ENCODE measurements at regions not wholly inside any gene's neighbourhood (a gene's known extent, or its start where the extent isn't known, plus 50 kb on each side); places are given as distances from the start of the nearest gene placed in this dataset.

GRCh38 chr10:128487517-128487916, 361.3 kb upstream of the MKI67 start:
- Histone ChIP-seq H3K4me1 (ENCODE audit: insufficient read depth, low read length) (no peaks in the 10 kb centered on the region), H3K27me3 (ENCODE audit: control insufficient read depth in 1 of 2, insufficient read depth in 2 of 2, low read length in 2 of 2) (no peaks in the 10 kb centered on the region), H3K36me3 (ENCODE audit: insufficient read depth, low read length) (no peaks in the 10 kb centered on the region), H3K9ac (ENCODE audit: low read length) (no peak overlapping the region), H3K4me3 (ENCODE audit: low read depth in 1 of 2, low read length in 2 of 2) (no peak overlapping the region), H3K27ac (ENCODE audit: low read depth, low read length) (no peak overlapping the region), H3K9me3 (ENCODE audit: low read length) (no peaks in the 10 kb centered on the region)

DNA sequence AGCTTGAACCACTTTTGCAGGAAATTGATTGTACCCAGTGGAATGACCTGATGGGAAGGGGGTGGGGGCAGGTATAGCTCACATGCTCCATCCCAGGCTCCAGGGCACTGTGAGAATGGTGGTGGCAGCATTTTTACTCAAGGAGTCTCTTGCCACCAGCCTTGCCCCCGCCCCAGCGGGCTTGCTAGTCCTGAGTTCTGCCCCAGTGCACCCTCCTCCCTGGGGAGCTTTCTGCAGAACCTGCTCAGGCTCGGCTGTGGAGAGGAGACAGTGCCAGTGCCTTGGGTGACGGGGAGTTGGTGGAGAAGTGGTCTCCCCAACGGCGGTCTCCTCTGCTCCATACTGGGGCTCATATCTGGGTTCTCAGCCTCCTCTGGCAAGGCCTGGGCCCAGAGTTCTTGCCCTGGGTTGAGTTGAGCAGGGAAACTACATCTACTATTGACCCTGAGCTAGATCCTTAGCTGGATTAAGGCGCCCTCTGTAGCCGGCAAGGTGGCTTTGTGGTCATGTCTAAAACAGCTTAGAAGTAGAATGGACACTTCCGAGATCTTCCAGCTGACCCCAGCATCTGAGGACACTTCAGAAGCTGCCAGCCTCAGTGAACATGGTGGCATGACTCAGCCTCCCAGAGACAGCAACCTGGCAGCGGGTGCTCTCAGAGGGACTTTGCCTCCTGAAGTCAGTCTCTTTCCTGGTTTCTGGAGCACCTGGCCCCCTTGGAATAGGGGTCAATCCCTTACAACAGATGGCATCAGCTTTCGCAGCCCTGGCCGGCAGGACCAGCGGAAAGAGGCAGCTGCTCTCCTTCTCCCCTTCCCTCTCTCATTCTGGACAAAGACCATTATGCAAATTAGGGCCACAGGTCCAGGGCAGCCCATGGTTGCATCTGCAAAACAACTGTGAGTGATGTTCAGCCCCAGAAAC, 363.4 kb upstream of the MKI67 start:
- H3K9me3 ChIP-seq (ENCODE audit: low read length), result no peaks in the 10 kb centered on the region
- no peaks in the 10 kb centered on the region for H3K27me3 ChIP-seq (ENCODE audit: control insufficient read depth in 1 of 2, insufficient read depth in 2 of 2, low read length in 2 of 2)
- no peaks in the 10 kb centered on the region for H3K36me3 ChIP-seq (ENCODE audit: insufficient read depth, low read length)

DNA sequence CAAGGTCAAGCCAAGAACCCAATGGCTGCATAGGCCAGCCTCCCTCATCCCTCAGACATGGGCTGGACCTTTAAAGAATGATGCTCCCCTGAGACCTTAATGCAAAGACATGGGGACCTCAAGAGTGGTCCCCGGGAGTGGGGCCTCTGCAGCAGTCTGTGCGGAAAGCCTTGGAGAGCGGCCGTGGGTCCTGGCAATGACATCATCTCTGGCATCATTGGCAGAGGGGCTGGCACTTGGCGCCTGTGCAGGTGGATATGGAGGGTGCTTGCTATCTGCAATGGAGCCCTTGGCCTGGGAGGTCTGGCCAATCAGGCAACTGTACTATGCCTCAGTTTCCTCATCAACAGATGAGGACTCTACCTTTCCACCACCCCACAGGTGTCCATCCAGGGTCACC, 365.5 kb upstream of the MKI67 start:
- no peaks in the 10 kb centered on the region for H3K4me1 ChIP-seq (ENCODE audit: insufficient read depth, low read length)
- no peak overlapping the region for H3K27ac ChIP-seq (ENCODE audit: low read depth, low read length)
- H3K27me3 ChIP-seq (ENCODE audit: control insufficient read depth in 1 of 2, insufficient read depth in 2 of 2, low read length in 2 of 2), result no peaks in the 10 kb centered on the region
- H3K9me3 ChIP-seq (ENCODE audit: low read length), result no peaks in the 10 kb centered on the region
- H3K36me3 ChIP-seq (ENCODE audit: insufficient read depth, low read length), result no peaks in the 10 kb centered on the region
- no peak overlapping the region for H3K4me3 ChIP-seq (ENCODE audit: low read depth in 1 of 2, low read length in 2 of 2)
- no peak overlapping the region for H3K9ac ChIP-seq (ENCODE audit: low read length)

More for the DNA sequence above, 363.4 kb upstream of the MKI67 start:
- Histone ChIP-seq H3K27ac (ENCODE audit: low read depth, low read length) (no peak overlapping the region), H3K9ac (ENCODE audit: low read length) (no peak overlapping the region), H3K4me3 (ENCODE audit: low read depth in 1 of 2, low read length in 2 of 2) (no peak overlapping the region), H3K4me1 (ENCODE audit: insufficient read depth, low read length) (no peaks in the 10 kb centered on the region)

GRCh38 chr10:128493811-128494210, 367.6 kb upstream of the MKI67 start:
- no peaks in the 10 kb centered on the region for H3K27me3 ChIP-seq (ENCODE audit: control insufficient read depth in 1 of 2, insufficient read depth in 2 of 2, low read length in 2 of 2)
- H3K4me3 ChIP-seq (ENCODE audit: low read depth in 1 of 2, low read length in 2 of 2), result no peak overlapping the region
- H3K9ac ChIP-seq (ENCODE audit: low read length), result no peak overlapping the region
- H3K4me1 ChIP-seq (ENCODE audit: insufficient read depth, low read length), result no peaks in the 10 kb centered on the region
- no peaks in the 10 kb centered on the region for H3K36me3 ChIP-seq (ENCODE audit: insufficient read depth, low read length)
- no peak overlapping the region for H3K27ac ChIP-seq (ENCODE audit: low read depth, low read length)
- H3K9me3 ChIP-seq (ENCODE audit: low read length), result no peaks in the 10 kb centered on the region

DNA sequence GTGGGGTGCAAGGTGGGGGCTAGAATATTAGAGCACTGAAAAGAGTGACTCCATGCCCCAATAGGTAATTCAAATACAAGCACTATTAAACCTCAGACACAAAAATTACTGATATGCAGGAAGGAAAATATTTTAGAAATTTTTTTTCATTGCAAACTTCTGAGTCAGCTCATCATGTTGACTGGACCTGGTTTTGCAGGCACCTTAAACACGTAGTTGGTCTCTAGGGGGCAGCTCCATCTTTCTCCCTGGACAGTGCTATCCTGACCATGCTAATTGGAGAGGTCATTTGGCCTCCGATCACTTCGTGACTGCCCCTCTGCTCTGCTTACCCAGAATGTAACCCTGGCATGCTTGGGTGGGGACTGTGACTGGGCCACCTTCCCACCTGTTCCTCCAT, 368.4 kb upstream of the MKI67 start:
- Histone ChIP-seq H3K9me3 (ENCODE audit: low read length) (no peaks in the 10 kb centered on the region), H3K4me3 (ENCODE audit: low read depth in 1 of 2, low read length in 2 of 2) (no peak overlapping the region), H3K36me3 (ENCODE audit: insufficient read depth, low read length) (no peaks in the 10 kb centered on the region), H3K27ac (ENCODE audit: low read depth, low read length) (no peak overlapping the region), H3K4me1 (ENCODE audit: insufficient read depth, low read length) (no peaks in the 10 kb centered on the region), H3K27me3 (ENCODE audit: control insufficient read depth in 1 of 2, insufficient read depth in 2 of 2, low read length in 2 of 2) (no peaks in the 10 kb centered on the region), H3K9ac (ENCODE audit: low read length) (no peak overlapping the region)

GRCh38 chr10:128497660-128498377, 371.6 kb upstream of the MKI67 start:
- H3K9ac ChIP-seq (ENCODE audit: low read length), result no peak overlapping the region
- H3K4me1 ChIP-seq (ENCODE audit: insufficient read depth, low read length), result no peaks in the 10 kb centered on the region

DNA sequence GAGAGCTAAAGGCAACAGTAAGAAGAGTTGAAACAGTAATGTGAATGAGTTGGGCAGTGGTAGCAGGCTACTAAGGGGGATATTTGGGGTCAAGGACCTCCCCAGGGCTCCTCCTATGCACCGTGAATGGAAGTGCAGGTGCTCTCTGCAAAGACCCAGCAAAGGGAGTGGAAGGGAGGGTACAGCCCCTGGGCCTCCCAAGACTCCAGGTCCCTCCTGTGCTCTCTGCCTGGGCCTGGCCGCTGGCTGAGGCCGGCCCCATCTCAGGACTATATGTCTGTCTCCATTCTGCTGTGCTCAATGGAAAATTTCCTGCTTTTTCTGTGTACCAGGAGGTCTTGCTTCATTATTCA, 372.1 kb upstream of the MKI67 start:
- Histone ChIP-seq H3K27ac (ENCODE audit: low read depth, low read length) (no peak overlapping the region), H3K4me3 (ENCODE audit: low read depth in 1 of 2, low read length in 2 of 2) (no peak overlapping the region), H3K36me3 (ENCODE audit: insufficient read depth, low read length) (no peaks in the 10 kb centered on the region), H3K4me1 (ENCODE audit: insufficient read depth, low read length) (no peaks in the 10 kb centered on the region), H3K9me3 (ENCODE audit: low read length) (no peaks in the 10 kb centered on the region), H3K27me3 (ENCODE audit: control insufficient read depth in 1 of 2, insufficient read depth in 2 of 2, low read length in 2 of 2) (no peaks in the 10 kb centered on the region), H3K9ac (ENCODE audit: low read length) (no peak overlapping the region)

More at GRCh38 chr10:128497660-128498377, 371.6 kb upstream of the MKI67 start:
- Histone ChIP-seq H3K36me3 (ENCODE audit: insufficient read depth, low read length) (no peaks in the 10 kb centered on the region), H3K9me3 (ENCODE audit: low read length) (no peaks in the 10 kb centered on the region), H3K27ac (ENCODE audit: low read depth, low read length) (no peak overlapping the region), H3K4me3 (ENCODE audit: low read depth in 1 of 2, low read length in 2 of 2) (no peak overlapping the region), H3K27me3 (ENCODE audit: control insufficient read depth in 1 of 2, insufficient read depth in 2 of 2, low read length in 2 of 2) (no peaks in the 10 kb centered on the region)

DNA sequence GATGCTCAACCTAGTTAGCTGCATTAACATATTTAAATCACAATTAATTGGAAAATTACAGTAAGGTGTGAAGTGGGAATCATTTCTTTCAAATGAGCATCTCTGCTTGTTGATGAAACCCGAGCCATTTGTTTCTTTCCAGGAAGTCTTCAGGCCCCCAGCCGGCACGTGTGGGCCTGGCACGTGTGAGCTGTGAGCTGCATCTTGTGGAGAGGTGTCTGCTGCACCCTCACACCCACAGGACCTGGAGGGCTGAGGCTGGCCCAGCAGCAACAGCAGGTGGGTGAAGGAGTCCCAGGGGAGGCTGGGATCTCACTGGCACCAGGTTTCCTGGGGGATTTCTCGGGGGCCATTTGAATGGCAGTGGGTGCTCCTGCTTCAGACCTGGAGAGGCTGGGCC, 372.5 kb upstream of the MKI67 start:
- Histone ChIP-seq H3K27ac (ENCODE audit: low read depth, low read length) (no peak overlapping the region), H3K27me3 (ENCODE audit: control insufficient read depth in 1 of 2, insufficient read depth in 2 of 2, low read length in 2 of 2) (no peaks in the 10 kb centered on the region), H3K9ac (ENCODE audit: low read length) (no peak overlapping the region), H3K36me3 (ENCODE audit: insufficient read depth, low read length) (no peaks in the 10 kb centered on the region), H3K9me3 (ENCODE audit: low read length) (no peaks in the 10 kb centered on the region), H3K4me3 (ENCODE audit: low read depth in 1 of 2, low read length in 2 of 2) (no peak overlapping the region), H3K4me1 (ENCODE audit: insufficient read depth, low read length) (no peaks in the 10 kb centered on the region)

DNA sequence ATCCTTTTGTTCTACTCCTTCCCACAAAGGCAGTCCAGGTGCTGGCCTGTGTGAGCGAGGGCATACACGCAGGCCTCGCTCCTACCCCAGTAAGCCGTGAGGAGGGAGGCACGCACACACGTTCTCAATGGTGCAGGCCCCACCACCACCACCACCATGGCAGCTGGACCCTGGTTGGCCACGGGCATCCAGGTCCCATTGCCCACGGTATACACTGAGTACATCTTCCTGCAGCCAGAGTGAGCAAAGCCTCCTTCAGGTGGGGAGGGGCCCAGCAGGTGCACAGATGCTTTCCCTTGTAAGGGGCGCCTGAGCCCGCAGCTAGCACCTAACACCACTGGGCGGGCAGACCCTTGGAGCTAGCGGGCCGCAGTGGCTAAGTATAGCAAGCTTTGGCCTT, 373.3 kb upstream of the MKI67 start:
- Histone ChIP-seq H3K27ac (ENCODE audit: low read depth, low read length) (no peak overlapping the region), H3K4me3 (ENCODE audit: low read depth in 1 of 2, low read length in 2 of 2) (no peak overlapping the region), H3K9me3 (ENCODE audit: low read length) (no peaks in the 10 kb centered on the region), H3K9ac (ENCODE audit: low read length) (no peak overlapping the region), H3K27me3 (ENCODE audit: control insufficient read depth in 1 of 2, insufficient read depth in 2 of 2, low read length in 2 of 2) (no peaks in the 10 kb centered on the region), H3K4me1 (ENCODE audit: insufficient read depth, low read length) (no peaks in the 10 kb centered on the region), H3K36me3 (ENCODE audit: insufficient read depth, low read length) (no peaks in the 10 kb centered on the region)

DNA sequence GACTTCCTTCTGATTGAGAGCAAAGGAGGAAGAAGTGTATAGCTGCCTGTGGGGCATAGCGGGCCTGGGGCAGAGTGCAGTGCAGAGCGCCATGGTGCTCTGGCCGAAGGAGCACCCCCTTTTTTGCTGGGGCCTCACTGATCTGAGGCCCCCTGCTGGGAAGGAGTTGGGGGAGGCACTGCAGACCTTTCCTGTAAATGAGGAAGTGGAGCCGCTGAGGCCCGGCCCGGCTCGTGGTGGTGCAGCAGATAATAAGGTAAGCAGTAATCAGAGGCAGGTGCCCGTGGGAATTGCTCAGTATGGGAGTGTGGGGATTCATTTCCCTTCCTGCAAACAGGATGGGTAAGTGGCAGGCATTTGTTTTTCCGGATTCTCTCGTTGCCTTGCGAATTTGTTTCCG, 373.7 kb upstream of the MKI67 start:
- no peak overlapping the region for H3K9ac ChIP-seq (ENCODE audit: low read length)

DNA sequence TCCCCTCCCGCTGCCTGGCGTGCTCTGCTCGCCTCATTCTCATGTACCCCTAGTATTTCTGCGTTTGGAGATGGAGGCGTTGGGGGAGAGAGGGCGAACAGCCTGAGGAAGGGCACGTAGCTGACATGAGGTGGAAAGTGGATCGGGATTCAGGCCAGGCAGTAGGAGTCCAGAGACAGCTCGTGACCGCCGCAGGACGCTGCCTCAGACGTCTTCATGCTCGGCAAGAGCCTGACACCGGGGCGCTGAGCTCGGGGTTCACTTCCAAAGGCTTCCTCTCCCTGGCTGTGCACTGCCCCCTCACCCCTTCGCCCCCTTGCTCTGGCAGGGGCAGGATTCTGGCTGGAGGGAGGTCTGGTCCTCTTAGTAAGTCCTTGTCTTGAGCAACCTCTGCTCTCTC, 374.4 kb upstream of the MKI67 start:
- no peaks in the 10 kb centered on the region for H3K4me1 ChIP-seq (ENCODE audit: insufficient read depth, low read length)
- H3K4me3 ChIP-seq (ENCODE audit: low read depth in 1 of 2, low read length in 2 of 2), result no peak overlapping the region
- no peaks in the 10 kb centered on the region for H3K27me3 ChIP-seq (ENCODE audit: control insufficient read depth in 1 of 2, insufficient read depth in 2 of 2, low read length in 2 of 2)
- no peak overlapping the region for H3K9ac ChIP-seq (ENCODE audit: low read length)
- H3K36me3 ChIP-seq (ENCODE audit: insufficient read depth, low read length), result no peaks in the 10 kb centered on the region
- no peak overlapping the region for H3K27ac ChIP-seq (ENCODE audit: low read depth, low read length)
- H3K9me3 ChIP-seq (ENCODE audit: low read length), result no peaks in the 10 kb centered on the region

More for the DNA sequence above, 373.7 kb upstream of the MKI67 start:
- no peaks in the 10 kb centered on the region for H3K4me1 ChIP-seq (ENCODE audit: insufficient read depth, low read length)
- H3K27ac ChIP-seq (ENCODE audit: low read depth, low read length), result no peak overlapping the region
- no peaks in the 10 kb centered on the region for H3K9me3 ChIP-seq (ENCODE audit: low read length)
- no peaks in the 10 kb centered on the region for H3K27me3 ChIP-seq (ENCODE audit: control insufficient read depth in 1 of 2, insufficient read depth in 2 of 2, low read length in 2 of 2)
- H3K36me3 ChIP-seq (ENCODE audit: insufficient read depth, low read length), result no peaks in the 10 kb centered on the region
- no peak overlapping the region for H3K4me3 ChIP-seq (ENCODE audit: low read depth in 1 of 2, low read length in 2 of 2)

Data from muscle layer of colon (tissue), 2 donors.